Thymus (tissue), 11 donors: ENCODE measurements at regions not wholly inside any gene's neighbourhood (a gene's known extent, or its start where the extent isn't known, plus 50 kb on each side); places are given as distances from the start of the nearest gene placed in this dataset.

Source experiments
- DNase-seq, 9 donors: peaks; one replicate each; pipeline ENCODE4 v3.0.0-alpha.2; 2013; ENCODE audit warnings: low spot score in 9 of 9, low read depth in 6 of 9, missing footprints in 1 of 9
- H3K27ac ChIP-seq, 2 donors: one replicate each; pipeline ENCODE4 v1.5.1; 2013; ENCODE audit warnings: control low read depth in 1 of 2, low read depth in 1 of 2, low read length in 1 of 2, mild to moderate bottlenecking in 1 of 2, moderate library complexity in 1 of 2
- H3K27me3 ChIP-seq, 2 donors: one replicate each; pipeline ENCODE4 v1.5.1; 2013; ENCODE audit warnings: low read length in 1 of 2; ENCODE audit not compliant: control insufficient read depth in 2 of 2, insufficient read depth in 1 of 2
- H3K36me3 ChIP-seq, 2 donors: one replicate each; pipeline ENCODE4 v1.5.1; 2013; ENCODE audit warnings: low read length in 1 of 2, mild to moderate bottlenecking in 1 of 2, moderate library complexity in 1 of 2; ENCODE audit not compliant: control insufficient read depth in 2 of 2, insufficient read depth in 2 of 2
- H3K4me1 ChIP-seq, 2 donors: one replicate each; pipeline ENCODE4 v1.5.1; 2013; ENCODE audit warnings: low read length in 2 of 2; ENCODE audit not compliant: control insufficient read depth in 2 of 2, insufficient read depth in 2 of 2
- H3K4me3 ChIP-seq, 2 donors: one replicate each; pipeline ENCODE4 v1.5.1; 2013; ENCODE audit warnings: low read length in 2 of 2, control low read depth in 1 of 2, mild to moderate bottlenecking in 1 of 2
- H3K9me3 ChIP-seq, 2 donors: one replicate each; pipeline ENCODE4 v1.5.1; 2013; ENCODE audit warnings: low read length in 1 of 2, mild to moderate bottlenecking in 1 of 2; ENCODE audit not compliant: control insufficient read depth in 2 of 2, insufficient read depth in 1 of 2
- WGBS: extraction: QIAGEN DNeasy Blood & Tissue Kit; methylation state at CpG from one replicate; pipeline ENCODE4 v1.1.7; 2013; 5-methylcytosine and 5-hydroxymethylcytosine counted together
- donor health status: healthy.

DNA sequence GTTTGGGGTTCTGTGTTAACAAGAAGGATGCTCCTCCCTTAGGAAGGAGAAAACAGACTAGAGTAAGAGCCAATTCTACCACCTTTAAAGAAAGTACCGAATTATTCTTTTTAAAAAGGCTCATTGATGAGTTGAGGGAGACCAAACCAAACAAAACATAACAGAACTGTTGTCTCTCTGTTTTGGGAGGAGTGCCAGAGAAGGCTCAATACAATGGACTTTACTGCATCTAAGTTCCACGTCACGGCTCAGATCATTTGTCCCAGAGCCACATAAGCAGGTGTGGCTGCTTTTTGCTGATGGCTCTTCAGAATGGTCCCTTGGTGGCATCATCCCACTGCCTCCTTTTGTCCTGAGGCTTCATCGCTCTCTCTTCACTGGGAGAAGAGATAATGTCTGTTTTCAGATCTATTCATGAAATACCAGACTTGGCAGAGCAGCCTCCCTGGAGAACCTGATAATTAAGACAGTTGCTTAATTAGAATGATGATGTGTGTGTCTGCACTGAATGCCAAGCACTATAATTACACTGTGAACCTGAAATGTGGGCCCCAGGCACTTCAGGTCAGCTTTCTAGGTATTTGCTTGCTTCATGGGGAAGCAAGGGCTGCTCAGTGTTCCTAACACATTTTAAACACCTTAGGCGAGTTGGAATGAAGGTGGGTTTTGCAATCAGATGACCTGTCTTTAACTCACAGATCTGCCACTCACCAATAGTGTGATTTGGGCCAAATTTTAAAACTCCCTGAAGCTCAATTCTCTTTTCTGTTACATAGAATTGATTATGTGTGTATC is 335.2 kb upstream of the MCTP2 start:
- Histone ChIP-seq H3K27me3 (no peaks in the 10 kb centered on the region), H3K4me3 (no peak overlapping the region), H3K27ac (no peak overlapping the region), H3K9me3 (no peaks in the 10 kb centered on the region), H3K36me3 (no peaks in the 10 kb centered on the region), H3K4me1 (no peaks in the 10 kb centered on the region)
- WGBS: 93% methylated on average over 5 of the region's 5 CpGs
- no peak for DNase-seq

DNA sequence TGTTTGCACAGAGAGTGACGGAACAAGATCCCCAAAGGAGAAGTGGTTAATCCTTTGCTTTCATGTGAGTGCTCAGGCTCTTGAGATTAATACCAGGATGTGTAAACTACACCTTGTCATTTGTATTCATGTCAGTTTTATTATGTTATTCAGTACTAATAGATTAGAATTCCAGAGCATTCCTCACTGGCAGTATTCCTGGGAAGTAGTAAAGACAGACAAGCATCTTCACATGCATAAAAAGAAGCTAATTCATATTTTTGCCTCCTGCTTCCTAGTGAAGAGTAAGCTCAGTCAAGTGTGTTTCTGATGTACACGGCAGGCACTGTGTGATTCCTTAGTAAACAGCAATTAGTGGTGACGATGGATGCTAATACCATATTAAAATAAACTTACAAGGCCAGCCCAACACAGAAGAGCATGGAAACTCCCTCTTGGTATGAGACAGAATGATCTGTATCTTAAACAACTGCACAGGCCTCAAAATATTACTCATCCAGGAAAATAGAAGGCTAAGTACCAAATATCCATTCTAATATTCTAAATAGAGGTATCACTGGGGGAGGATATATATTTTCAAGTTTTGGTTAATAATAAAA is 336.8 kb upstream of the MCTP2 start:
- Histone ChIP-seq H3K27me3 (no peaks in the 10 kb centered on the region), H3K27ac (no peak overlapping the region), H3K9me3 (no peaks in the 10 kb centered on the region), H3K4me3 (no peak overlapping the region), H3K4me1 (no peaks in the 10 kb centered on the region), H3K36me3 (no peaks in the 10 kb centered on the region)
- DNase-seq: no peak
- 96% methylated on average over 3 of the region's 3 CpGs for WGBS

DNA sequence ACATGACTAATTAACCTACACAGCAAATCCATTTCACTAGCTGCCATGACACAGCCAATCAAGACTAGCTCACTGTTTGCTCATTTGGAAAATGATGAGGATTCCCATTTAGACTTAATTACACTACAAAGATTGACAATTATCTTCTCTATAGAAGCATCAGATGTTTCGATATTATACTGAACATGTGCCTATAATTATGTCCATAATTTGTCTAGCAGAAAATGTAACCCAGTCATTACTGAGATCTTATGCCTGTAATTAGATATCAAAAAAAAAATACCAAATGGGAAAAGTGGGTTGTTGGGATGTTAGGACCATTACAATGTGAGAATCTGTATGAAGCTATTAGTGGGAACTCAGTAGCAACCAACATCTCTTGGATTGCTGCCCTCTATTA is 344.2 kb upstream of the MCTP2 start:
- Histone ChIP-seq H3K4me3 (no peak overlapping the region), H3K27ac (no peak overlapping the region), H3K4me1 (no peaks in the 10 kb centered on the region), H3K9me3 (no peaks in the 10 kb centered on the region), H3K27me3 (no peaks in the 10 kb centered on the region), H3K36me3 (no peaks in the 10 kb centered on the region)
- DNase-seq: no peak
- 96% methylated on average over 1 of the region's 1 CpG for WGBS

DNA sequence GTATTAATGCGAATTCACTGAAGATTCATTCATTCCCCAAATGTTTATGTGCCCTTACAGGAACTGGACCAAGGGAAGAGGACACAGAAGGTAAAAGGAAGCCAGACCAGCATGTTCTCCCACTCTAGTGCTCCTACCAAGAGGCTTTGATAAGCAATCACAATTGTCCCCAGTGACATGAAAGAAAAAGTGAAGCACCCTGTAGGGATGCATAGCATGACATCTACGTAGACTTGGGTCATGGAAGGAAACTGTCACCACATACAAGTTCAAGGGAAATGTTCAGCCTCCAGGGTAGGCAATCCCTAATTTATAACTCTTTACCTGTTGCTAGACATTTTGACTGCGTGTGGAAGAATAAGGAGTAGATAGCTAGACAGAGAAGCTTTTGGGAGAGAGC is 348.6 kb upstream of the MCTP2 start:
- WGBS: 95% methylated on average over 3 of the region's 3 CpGs

DNA sequence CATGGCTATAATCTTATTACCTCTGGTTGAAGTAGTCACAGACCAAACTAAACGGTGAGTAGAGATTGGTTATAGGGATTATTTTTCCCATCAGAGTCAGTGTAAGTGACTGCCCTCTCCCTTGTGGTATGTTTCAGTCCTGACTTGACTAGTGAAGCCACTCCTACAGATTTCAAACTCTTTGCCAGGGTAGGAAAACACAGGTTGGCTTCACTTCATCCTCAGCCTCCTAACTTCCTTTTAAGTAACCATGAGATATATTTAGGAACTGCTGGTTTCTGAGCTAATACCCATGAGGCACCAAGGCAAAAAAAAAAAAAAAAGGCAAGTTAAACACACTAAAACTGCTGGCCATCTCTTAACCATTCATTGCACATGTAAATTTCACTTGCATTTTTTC is 349.2 kb upstream of the MCTP2 start:
- no peak overlapping the region for H3K27ac ChIP-seq
- WGBS: 87% methylated on average over 1 of the region's 1 CpG
- DNase-seq: no peak
- no peaks in the 10 kb centered on the region for H3K27me3 ChIP-seq
- H3K4me1 ChIP-seq: no peaks in the 10 kb centered on the region
- no peaks in the 10 kb centered on the region for H3K36me3 ChIP-seq
- no peak overlapping the region for H3K4me3 ChIP-seq
- no peaks in the 10 kb centered on the region for H3K9me3 ChIP-seq

More for the DNA sequence above, 348.6 kb upstream of the MCTP2 start:
- Histone ChIP-seq H3K36me3 (no peaks in the 10 kb centered on the region), H3K27ac (no peak overlapping the region), H3K4me3 (no peak overlapping the region), H3K9me3 (no peaks in the 10 kb centered on the region), H3K27me3 (no peaks in the 10 kb centered on the region), H3K4me1 (no peaks in the 10 kb centered on the region)
- no peak for DNase-seq

DNA sequence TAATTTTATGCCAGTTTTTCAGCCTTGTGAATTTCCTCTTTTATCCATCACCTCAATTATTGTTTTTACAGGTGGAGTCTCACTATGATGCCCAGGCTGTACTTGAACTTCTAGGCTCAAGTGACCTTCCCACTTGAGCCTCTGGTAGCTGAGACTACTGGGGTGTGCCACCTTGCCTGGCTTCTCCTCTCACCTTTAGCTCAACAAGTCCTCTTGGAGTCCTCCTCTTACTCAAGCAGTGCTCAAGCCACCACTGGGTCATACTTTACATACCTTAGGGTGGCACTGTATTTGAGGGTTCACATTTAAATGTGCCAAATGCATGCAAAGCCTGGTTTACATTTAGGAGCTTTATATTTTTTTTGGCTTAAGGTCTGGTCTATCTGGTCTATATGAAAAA is 350.1 kb upstream of the MCTP2 start:
- Histone ChIP-seq H3K27me3 (no peaks in the 10 kb centered on the region), H3K4me3 (no peak overlapping the region), H3K4me1 (no peaks in the 10 kb centered on the region), H3K27ac (no peak overlapping the region), H3K36me3 (no peaks in the 10 kb centered on the region), H3K9me3 (no peaks in the 10 kb centered on the region)
- no peak for DNase-seq

DNA sequence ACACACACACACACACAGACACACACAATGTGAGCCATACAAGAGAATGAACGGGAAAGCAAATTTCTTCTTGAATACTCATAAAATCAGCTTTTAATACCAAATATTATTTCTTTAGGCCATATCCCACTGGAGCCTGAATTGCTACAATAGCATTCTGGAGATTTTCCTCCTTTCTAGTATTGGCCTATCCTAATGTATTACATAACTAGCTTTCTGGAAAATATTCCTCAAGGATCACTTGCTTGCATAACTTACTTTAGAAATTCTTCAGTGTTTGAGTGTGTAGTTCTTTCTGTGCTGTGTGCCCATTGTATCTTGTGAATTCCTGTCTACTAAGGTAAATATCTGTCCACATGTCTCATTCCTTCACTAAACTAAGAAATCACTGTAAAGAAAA is 351.0 kb upstream of the MCTP2 start:
- WGBS: 96% methylated on average over 1 of the region's 1 CpG

DNA sequence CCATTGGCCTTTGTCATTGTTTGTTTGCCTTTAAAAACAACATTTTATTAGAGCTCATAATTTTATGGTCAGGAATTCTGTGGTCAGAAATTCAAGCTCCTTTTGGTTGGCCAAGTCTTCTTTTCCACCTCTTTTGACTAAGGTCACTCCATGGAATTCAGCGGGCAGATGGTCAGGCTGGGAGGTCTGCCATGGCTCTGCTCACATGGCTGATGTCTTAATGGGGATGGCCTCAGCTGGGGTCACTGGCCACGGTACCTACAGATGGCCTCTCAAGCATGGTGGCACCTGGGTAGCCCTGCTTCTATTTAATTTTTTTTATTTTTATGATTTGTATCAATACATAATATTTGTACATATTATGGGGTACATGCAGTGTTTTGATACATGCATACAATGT is 360.8 kb upstream of the MCTP2 start:
- Histone ChIP-seq H3K4me1 (no peaks in the 10 kb centered on the region), H3K36me3 (no peaks in the 10 kb centered on the region), H3K9me3 (no peaks in the 10 kb centered on the region), H3K27ac (no peak overlapping the region), H3K4me3 (no peak overlapping the region), H3K27me3 (no peaks in the 10 kb centered on the region)
- no peak for DNase-seq
- WGBS: 98% methylated on average over 2 of the region's 2 CpGs

More for the DNA sequence above, 351.0 kb upstream of the MCTP2 start:
- H3K4me1 ChIP-seq: no peaks in the 10 kb centered on the region
- no peak overlapping the region for H3K4me3 ChIP-seq
- H3K27ac ChIP-seq: no peak overlapping the region
- no peaks in the 10 kb centered on the region for H3K36me3 ChIP-seq
- H3K9me3 ChIP-seq: no peaks in the 10 kb centered on the region
- H3K27me3 ChIP-seq: no peaks in the 10 kb centered on the region
- DNase-seq: no peak

DNA sequence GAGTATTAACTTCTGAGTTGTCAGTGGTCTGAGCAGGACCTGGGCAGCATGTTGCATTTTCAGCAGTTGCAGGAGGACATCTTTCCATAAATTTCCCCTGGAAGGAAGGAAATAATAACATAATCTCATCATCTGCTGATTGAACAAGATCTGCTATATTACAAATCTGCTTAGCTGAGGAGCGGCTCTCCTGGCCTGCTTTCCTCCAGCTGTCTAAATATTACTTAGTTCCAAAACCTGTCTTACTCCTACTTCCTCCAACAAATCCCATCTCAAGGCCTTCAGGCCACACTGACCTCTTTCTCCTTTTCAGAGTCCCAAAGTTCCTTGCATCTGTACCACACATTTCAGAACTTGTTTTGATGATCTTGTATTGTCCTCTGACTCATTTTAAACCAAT is 364.4 kb upstream of the MCTP2 start:
- Histone ChIP-seq H3K36me3 (no peaks in the 10 kb centered on the region), H3K9me3 (no peaks in the 10 kb centered on the region), H3K4me3 (no peak overlapping the region), H3K27ac (no peak overlapping the region), H3K4me1 (peaks cover 0 to 7% of the 10 kb centered on the region in 2 donors), H3K27me3 (no peaks in the 10 kb centered on the region)
- no peak for DNase-seq
- 90% methylated on average over 1 of the region's 1 CpG for WGBS
